ENCODE measurements at regions not wholly inside any gene's neighbourhood (a gene's known extent, or its start where the extent isn't known, plus 50 kb on each side); places are given as distances from the start of the nearest gene placed in this dataset.
"Not testable (repeated sequence)": the region's sequence is repeated elsewhere in the genome, so short reads cannot be mapped to it uniquely, and the experiment has no call there.

GRCh38 chr7:23938215-23938614, 228.2 kb downstream of the STK31 start:
- no peak for DNase-seq (ENCODE audit: low spot score)

GRCh38 chr7:23938937-23939552, 229.0 kb downstream of the STK31 start:
- DNase-seq (ENCODE audit: low spot score), result no peak

GRCh38 chr7:23939747-23940146, 229.7 kb downstream of the STK31 start:
- not testable (repeated sequence) for DNase-seq (ENCODE audit: low spot score)

GRCh38 chr7:23941551-23941950, 231.5 kb downstream of the STK31 start:
- no peak for DNase-seq (ENCODE audit: low spot score)

GRCh38 chr7:23942032-23942431, 232.0 kb downstream of the STK31 start:
- no peak for DNase-seq (ENCODE audit: low spot score)

GRCh38 chr7:23944131-23944530, 234.1 kb downstream of the STK31 start:
- no peak for DNase-seq (ENCODE audit: low spot score)

GRCh38 chr7:23945472-23945871, 235.5 kb downstream of the STK31 start:
- DNase-seq (ENCODE audit: low spot score), result no peak

- no peak for DNase-seq (ENCODE audit: low spot score)
Observed at GRCh38 chr7:23955145-23955544, 245.1 kb downstream of the STK31 start.

GRCh38 chr7:23955600-23956149, 245.7 kb downstream of the STK31 start:
- no peak for DNase-seq (ENCODE audit: low spot score)

- no peak for DNase-seq (ENCODE audit: low spot score)
Observed at GRCh38 chr7:23956772-23957576, 247.0 kb downstream of the STK31 start.

- no peak for DNase-seq (ENCODE audit: low spot score)
Observed at GRCh38 chr7:23959821-23960220, 249.8 kb downstream of the STK31 start.

GRCh38 chr7:23960361-23960760, 250.3 kb downstream of the STK31 start:
- DNase-seq (ENCODE audit: low spot score), result no peak

- no peak for DNase-seq (ENCODE audit: low spot score)
Observed at GRCh38 chr7:23963461-23964165, 253.6 kb downstream of the STK31 start.

GRCh38 chr7:23964715-23965114, 254.7 kb downstream of the STK31 start:
- DNase-seq (ENCODE audit: low spot score), result no peak

GRCh38 chr7:23965296-23965695, 255.3 kb downstream of the STK31 start:
- no peak for DNase-seq (ENCODE audit: low spot score)

GRCh38 chr7:23966941-23967340, 256.9 kb downstream of the STK31 start:
- no peak for DNase-seq (ENCODE audit: low spot score)

GRCh38 chr7:23967949-23968599, 258.1 kb downstream of the STK31 start:
- DNase-seq (ENCODE audit: low spot score), result no peak

- no peak for DNase-seq (ENCODE audit: low spot score)
Observed at GRCh38 chr7:23968791-23969190, 258.8 kb downstream of the STK31 start.

GRCh38 chr7:23969443-23969842, 259.4 kb downstream of the STK31 start:
- DNase-seq (ENCODE audit: low spot score), result no peak

GRCh38 chr7:23970193-23970592, 260.2 kb downstream of the STK31 start:
- no peak for DNase-seq (ENCODE audit: low spot score)

- DNase-seq (ENCODE audit: low spot score), result no peak
Observed at GRCh38 chr7:23971031-23971430, 261.0 kb downstream of the STK31 start.

- no peak for DNase-seq (ENCODE audit: low spot score)
Observed at GRCh38 chr7:23972057-23972456, 262.0 kb downstream of the STK31 start.
